Mesenteric fat pad (tissue), 1 donor: ENCODE measurements at regions not wholly inside any gene's neighbourhood (a gene's known extent, or its start where the extent isn't known, plus 50 kb on each side); places are given as distances from the start of the nearest gene placed in this dataset.

Experiments
- DNase-seq: peaks from one replicate; pipeline ENCODE4 v3.0.0-alpha.2; 2020; ENCODE audit warnings: low spot score
- donor health status: DM: yes; HTN: yes; CAD: no.

DNA sequence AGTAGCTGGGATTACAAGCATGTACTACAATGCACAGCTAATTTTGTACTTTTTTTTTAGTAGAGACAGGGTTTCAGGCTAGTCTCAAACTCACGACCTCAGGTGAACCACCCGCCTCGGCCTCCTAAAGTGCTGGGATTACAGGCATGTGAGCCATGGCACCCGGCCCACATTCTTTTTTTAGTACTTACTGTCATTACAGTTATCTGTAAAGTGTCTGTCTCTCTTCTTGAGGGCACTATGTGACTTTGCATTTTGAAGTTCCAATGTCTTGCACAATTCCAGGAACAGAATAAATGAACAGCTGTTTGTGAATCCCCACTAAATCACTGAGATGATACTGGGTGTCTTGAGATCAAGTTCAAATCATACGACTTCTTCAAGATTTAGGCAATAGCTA lies 1540.3 kb downstream of the CDH11 start:
- no peak for DNase-seq

DNA sequence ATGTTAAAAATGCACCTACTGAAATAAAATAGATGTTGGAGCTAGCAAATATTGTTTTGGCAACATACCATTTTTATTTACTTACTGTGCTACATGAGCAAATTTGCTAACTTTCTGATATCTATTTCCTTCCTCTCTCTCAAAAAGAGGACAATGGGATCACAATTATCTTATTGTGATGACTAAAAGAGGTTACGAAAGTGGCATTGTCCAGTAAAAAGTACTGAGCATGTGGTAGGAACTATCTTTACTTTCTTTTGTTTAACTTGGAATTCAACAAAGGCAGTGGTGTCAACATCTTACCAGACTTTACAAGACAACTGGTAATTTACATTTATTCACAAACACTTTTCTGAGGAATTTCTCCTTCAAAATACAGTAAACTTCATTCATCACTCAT lies 1542.6 kb upstream of the CDH8 start:
- no peak for DNase-seq

DNA sequence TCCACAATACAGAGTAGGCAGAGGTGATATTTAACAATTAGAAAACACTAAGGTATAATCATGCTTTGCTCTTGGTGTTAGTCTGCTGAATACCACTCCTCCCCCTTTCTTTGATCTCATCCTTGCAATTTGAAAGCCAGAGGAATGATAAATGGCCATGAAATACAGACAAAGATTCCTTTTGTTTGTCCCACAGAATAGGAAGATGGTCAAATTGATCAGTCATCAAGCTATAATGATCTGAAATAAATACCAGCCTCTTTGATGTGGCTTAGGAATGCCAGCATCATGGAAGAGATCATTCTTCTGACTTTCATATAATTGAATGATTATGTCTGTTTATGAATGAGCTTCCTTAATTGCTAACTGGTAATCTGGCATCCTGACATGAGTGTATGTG lies 1541.7 kb upstream of the CDH8 start:
- DNase-seq = no peak

DNA sequence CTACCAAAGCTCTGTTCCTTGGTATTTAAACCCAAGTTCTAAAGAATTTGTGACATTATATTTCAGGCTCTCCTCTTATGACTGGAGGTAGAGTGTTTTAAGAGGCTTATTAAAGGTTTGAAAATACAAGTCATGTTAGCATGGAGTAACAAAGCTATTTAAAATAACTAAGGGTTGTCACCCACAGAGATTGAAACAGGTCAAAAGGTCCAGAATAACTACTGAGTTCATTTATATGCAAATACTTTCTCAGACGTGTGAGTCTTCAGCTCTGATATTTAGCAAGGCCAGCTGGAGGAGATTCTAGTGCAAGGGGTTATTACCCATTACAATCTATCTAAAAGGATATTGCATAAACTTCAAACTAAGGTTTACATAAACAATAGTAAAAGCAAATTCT lies 1538.8 kb upstream of the CDH8 start:
- DNase-seq = no peak

DNA sequence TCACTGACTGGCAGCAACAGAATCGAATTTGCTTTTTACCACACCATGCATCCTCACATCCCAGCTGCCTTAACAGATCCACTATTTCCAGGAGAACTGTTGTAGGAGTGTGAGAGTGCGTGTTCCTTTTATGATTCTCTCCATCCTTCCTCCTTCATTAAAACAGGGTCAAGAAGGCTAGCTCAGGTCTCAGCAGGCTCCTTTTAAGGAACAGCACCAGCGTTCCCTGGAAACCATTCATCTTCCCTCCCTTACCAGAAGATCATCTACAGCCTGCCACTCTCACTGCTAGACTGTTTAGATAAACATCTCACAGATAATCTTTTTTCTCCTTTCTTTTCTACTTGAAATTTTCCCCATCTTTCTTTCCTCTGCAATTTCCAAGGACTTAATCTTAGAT lies 1531.9 kb upstream of the CDH8 start:
- no peak for DNase-seq

DNA sequence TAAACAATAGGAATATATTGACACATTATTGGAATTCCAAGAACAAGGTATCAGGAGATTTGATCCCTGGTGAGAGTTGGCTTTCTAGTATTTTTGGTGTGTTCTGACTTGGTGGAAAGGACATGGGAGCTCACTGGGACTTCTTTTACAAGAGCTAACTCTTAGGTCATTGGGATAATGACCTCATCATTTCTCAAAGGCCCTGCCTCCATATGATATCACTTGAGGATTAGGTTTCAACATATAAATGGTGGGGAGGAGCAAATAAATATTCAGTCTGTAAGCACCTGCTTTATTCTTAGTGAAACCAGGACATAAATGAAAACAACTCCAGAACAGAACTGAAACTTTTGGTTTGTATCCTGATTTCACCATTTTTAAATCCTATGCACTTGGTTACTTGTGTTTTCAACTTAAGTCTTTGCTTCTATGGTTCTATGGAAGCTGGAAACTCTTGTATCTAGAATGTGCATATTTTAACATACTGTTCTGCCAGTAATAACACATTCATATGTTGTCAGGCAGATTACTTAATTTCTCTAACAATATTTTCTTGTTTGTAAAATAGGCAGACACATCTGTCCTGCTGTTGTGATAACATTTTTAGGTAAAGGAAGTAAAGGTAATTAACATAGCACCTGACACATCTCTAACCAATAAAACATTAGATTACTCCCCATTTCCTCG lies 1527.7 kb upstream of the CDH8 start:
- no peak for DNase-seq

DNA sequence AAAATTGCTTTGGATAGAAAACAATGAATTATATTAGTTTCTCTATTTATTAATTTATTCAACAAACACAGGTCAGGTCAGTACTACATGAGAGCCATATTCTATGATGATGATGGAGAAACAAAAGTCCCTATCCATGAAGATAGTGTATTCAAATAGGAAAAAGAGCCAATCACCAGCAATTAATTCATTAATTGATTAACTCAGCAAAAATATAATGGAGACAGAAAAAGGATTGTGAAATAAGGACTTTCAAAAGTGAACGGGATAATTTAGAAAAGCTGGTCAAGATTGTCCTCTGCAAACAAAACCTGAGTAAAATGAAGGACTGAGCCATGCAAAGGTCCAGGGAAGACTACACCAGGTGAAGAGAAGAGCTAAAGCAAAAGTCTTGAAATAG lies 1517.7 kb upstream of the CDH8 start:
- no peak for DNase-seq

DNA sequence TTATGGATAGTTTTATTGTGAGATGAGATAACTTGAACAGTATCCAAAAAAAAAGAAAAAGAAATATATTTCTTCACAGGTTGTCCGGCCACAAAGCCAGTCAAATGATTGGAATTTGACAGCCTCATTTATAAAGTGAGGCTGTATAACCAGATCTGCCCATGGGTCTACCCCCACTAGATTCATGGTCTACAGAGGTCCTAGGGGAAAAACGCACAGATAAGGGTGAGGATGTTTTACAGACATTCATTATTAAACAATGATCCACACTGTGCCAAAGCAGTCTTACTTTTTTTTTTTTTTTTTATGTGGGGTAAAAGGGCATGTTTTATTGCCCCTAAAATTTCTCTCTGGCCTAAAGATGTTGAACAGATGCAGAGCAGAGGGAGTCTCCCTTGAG lies 1503.0 kb upstream of the CDH8 start:
- no peak for DNase-seq

DNA sequence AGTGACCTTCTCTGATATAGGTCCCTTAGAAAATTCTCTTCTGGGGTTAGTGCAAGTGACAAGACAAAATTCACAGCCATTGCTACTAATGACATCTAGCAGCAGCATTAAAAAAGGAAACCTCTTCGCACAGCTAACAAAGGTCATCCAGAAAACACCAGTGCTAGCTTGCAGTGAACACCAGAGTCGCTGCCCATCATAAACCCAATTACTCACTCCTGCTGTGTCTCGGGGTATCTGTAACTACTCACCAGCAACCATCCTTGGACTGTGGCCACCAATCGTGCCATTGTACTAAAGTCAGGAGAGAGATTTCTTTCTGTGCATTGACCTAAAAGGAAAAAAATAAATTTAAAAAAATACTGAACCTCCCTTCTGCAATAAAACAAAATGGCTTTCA lies 1494.7 kb upstream of the CDH8 start:
- DNase-seq = no peak

DNA sequence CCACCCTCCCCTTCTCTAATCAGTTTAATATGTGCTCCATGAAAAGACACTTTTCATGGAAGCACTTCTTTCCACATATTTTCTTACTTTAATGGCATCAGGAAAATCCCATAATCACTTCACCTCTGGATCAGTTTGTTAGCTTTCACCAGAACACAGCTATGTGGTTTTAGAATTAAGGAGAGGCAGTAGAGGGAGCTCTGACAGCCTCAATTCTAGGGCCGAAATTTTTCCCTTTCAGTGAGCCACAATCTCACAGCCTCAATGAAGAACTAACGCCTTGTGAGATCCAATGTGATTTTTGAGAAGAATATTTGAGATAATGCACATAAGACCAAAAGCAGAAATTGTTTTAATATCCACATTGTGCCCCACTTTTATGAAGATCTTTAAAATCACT lies 1494.0 kb upstream of the CDH8 start:
- DNase-seq = no peak

DNA sequence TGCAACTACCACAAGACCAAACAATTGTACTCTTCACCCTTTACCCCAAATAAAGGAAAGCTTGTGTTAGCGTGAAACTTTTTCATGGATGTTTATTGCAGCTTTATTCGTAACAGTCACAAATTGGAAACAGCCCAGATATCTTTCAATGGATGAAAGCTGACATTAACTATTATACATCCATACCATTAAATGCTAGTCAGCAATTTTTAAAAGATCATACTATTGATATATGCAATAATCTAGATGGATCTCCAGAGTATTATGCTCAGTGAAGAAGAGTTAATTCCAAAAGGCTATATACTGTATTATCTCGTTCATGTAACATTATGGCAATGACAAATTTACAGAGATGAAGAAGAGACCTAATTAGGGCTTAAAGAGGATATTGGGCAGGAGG lies 1491.2 kb upstream of the CDH8 start:
- no peak for DNase-seq

DNA sequence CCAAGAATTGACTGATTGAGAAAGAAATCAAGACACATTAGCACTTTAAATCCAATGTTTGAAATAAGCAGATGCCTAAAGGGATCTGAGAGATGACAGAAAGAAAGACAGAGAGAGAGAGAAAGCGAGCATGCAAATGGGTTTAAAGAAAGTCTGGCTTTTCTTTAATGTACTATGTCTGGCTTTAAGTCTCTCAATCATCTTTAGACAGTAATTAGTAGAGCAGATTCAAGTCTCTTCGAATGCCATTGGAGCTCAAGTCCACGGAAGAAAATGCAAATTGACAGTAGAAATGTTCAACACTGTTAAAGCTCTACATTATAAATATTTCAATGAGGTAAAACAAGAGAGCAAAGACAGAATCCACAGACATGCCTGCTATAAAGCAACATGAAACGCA lies 1480.2 kb upstream of the CDH8 start:
- DNase-seq = no peak

DNA sequence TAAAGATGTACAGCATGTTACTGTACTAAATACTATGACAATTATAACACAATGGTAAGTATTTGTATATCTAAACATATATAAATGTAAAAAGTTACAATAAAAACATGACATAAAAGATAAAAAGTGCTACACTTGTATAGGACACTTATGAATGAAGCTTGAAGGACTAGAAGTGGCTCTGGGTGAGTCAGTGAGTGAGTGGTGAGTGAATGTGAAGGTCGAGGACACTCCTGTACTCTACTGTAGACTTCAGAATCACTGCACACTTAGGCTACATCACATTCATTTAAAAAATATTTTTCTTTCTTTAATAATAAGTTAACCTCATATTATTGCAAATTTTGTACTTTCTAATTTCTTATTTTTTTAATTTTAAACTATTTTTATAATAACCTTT lies 1476.7 kb upstream of the CDH8 start:
- DNase-seq = no peak

DNA sequence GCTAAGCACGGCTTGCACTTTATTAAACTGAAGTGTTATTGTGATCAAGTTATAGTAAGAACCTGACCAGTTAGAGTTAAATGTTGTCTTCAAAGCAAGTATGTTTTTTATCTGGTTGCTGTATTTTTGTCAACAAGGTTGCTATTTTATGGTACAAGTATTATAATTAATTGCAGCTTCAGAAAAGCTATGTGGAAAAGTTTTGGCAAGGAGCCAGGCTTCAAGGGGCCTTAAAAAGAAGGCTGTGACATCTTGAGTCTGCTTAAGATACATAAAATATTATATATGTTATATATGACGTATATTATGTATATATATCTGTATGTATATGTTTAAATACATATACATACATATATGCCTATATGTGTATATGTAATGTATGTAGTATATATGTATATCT lies 1461.2 kb upstream of the CDH8 start:
- no peak for DNase-seq

DNA sequence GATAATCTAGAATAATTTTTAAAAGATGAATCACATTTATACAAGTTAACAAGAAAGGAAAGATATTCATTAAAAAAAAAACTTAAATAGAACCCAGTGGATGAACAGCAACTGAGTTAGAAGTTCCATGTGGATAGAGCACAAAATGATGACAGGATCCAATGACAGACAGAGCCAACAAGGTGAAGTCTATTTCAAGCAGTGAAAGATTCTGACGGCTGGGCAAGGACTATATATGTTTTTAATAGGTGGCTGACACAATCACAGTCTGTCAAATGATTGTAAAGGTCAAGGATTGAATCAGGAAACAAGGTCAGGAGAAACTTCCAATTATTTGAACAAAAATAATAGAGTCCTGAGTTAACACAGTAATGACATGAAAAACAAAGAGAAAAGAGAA lies 1460.0 kb upstream of the CDH8 start:
- no peak for DNase-seq

DNA sequence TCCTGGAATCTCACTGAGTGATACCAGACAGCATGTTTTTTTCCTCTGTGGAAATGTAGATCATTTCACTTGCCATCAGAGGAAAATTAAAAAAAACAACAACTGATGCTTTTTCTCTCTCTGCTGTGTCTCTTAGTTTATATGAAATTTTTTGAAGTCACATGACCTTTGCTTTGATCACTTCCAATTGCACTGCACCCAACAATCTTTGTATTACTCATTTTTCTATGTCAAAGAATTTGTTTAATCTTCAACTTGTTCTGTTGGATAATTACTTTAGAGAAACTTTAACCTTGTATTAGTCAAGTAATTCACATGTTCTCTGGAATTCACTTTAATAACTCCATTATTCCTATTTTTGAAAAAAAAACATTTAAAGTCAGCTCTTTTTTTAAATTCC lies 1452.7 kb upstream of the CDH8 start:
- DNase-seq = no peak

DNA sequence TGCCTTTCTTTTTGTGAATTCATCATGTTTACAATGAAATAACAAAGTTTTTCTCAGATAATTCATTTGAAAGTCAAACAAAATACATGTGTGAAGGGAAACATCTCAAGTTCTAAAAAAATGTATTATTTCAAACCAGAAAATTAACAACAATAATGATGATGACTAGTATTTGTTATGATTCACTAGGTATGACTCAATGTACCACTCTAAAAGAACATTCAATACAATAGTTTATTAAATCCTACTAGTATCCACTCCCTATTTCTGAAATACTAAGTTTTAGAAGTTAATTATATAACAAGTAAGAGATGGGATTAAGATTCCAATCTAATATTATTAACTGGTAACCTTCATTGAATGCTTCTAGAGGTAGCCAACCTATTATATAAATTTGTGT lies 1444.8 kb upstream of the CDH8 start:
- DNase-seq = no peak

DNA sequence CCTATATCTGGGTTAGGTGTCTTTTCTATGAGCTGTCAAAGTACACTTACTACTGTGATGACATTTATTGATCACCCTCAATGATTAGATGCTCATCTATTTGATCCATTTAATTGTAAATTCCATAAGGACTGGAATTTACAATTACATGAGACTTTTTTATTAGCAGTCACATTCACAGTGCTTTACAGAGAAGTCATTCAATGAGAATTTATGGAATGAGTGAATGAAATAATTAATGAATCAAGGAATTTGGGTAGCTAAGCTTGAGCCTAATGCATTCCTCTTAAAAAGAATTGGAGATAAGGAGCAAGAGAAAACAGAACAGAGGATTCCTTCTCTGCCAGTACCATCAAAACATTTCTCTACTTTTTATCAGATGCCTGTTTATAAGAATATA lies 1437.5 kb upstream of the CDH8 start:
- no peak for DNase-seq

DNA sequence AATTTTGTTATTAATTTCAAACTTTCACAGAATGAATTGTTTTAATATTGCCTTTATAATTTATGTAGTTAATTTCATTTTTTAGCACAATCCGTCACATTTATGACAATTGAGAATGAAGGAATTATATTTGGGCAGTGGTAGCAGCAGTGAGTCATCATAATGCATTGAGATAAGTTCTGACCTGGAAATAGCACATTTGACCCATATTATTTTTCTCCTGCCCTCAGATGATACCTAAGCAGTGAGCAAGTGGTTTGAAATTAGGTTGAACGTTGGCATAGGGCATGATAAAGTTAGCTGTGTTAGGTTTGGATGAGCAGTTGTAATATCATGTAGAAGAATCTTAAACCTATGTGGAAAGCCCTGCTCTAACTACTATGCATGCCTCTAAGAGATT lies 1431.3 kb upstream of the CDH8 start:
- no peak for DNase-seq

DNA sequence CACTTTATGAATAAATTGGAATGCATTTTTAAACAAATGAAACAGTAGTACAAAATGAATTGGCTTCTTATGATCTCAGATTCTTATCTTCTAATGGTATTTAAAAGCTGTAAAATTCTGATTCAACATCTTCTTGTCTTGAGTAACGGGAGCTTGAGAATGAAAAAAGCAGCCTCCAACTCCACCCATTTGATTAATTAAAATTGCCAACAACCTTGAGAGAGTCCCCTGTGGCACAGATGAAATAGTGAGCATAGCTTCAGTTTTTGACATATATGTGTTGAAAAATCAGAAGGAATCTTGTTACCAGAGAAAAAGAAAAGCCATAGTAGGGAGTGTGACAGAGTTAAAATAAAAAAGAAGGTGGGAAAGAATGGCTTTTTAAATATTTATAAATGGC lies 1426.1 kb upstream of the CDH8 start:
- no peak for DNase-seq

DNA sequence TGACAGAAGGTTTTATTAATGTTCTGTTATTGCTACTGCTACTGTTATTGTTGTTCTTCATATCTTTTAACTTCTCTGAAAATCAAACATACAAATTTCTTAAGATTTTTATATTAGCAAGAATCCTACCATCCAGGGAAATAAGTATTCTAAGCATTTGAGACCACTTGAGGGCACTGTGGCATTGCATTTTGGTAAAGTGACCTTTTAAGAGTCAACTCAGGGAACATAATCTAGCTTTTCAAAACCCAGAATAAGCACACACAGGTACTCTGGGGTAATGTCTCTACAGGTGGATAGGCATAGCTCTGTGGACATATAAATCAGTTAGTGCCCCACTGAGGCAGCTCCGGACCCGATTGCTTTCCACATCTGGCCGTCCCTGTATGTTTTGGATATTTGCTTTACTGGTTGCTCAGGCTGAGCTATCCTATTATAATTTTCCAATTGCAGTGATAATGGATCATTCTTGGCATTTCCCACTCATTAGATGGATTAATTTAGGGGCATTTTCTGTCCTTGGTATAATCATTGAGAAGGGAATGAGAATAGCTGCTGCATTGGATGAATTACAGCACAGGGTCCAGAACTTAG lies 1425.1 kb upstream of the CDH8 start:
- DNase-seq = no peak

DNA sequence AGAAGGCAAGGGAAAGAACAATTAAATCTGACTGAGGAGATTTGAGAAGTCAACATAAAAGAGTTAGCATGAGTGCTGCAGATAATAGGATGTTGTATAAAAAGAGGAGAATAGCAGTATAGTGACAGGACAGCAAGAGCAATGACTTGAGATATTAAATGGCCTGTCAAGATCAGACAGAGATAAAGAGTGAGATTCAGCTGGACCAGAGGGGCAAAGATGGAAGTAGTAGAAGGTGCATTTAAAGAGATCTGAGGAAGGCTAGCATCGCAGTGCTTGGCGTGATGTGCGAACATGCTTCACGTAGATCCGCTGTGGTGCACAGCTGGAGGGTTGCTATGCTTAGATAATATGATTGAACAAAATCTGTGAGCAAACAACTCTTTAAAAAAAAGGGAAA lies 1422.6 kb upstream of the CDH8 start:
- DNase-seq = no peak

DNA sequence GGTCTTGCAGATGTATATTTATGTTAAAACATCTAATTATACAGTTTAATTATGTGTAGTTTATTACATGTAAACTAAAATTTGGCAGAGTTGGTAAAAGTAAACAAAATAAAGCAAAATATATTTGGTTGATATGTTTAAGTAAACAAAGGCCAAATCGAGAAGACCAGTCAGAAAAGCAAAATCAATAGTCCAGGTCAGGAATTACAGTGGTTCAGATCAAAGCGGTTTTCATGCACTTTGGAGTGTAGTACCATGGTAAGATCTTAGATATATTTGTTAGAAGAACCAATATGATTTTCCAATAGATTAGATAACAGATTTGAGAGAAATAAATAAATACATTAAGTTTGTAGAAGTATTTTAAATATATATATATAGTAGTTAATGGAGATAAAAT lies 1421.6 kb upstream of the CDH8 start:
- no peak for DNase-seq

DNA sequence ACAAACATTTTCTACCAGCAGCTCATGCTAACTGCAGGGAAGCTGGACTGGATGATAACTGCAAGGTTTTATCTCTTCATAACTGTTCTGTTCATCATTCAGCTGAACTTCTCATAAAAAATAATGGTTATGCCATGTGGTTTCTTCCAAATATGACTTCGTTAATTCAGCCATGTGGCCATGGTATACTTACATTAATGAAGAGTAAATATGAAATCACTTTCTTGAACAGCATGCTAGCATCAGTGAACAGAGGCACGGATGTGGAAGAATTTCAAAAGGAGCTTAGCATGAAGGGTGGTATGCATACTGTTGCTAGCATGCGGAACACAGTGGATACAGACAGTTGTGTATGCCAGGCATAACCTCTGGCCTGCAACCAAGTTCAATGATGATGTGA lies 1417.0 kb upstream of the CDH8 start:
- no peak for DNase-seq
